Upper lobe of right lung (tissue), 1 donor: ENCODE measurements at regions not wholly inside any gene's neighbourhood (a gene's known extent, or its start where the extent isn't known, plus 50 kb on each side); places are given as distances from the start of the nearest gene placed in this dataset.
"Not testable (repeated sequence)": the region's sequence is repeated elsewhere in the genome, so short reads cannot be mapped to it uniquely, and the experiment has no call there.

Experiments used
- ATAC-seq: fragments of 200-7000 bp; cut with Tn5 transposase; one replicate; pipeline ENCODE4 v1.9.1; 2020; ENCODE audit warnings: mild to moderate bottlenecking, moderate library complexity
- DNase-seq: peaks from one replicate; pipeline ENCODE4 v3.0.0-alpha.2; 2020
- H3K27ac ChIP-seq: fragments of 200-600 bp; one replicate; pipeline ENCODE4 v1.8.0; 2022
- H3K27me3 ChIP-seq: fragments of 200-600 bp; one replicate; pipeline ENCODE4 v1.8.0; 2022; ENCODE audit warnings: mild to moderate bottlenecking
- H3K36me3 ChIP-seq: fragments of 200-600 bp; one replicate; pipeline ENCODE4 v1.8.0; 2022
- H3K4me1 ChIP-seq: fragments of 200-600 bp; one replicate; pipeline ENCODE4 v1.8.0; 2022
- H3K4me3 ChIP-seq: fragments of 200-600 bp; one replicate; pipeline ENCODE4 v1.8.0; 2022; ENCODE audit warnings: mild to moderate bottlenecking
- H3K9me3 ChIP-seq: fragments of 200-600 bp; one replicate; pipeline ENCODE4 v1.8.0; 2022
- CTCF ChIP-seq: fragments of 200-600 bp; IDR thresholded peaks from one replicate; pipeline ENCODE4 v1.8.0; 2022; ENCODE audit warnings: antibody characterized with exemption
- intact Hi-C: fragments of 100-400 bp; cut with DNase I; formaldehyde crosslinking; loops from one replicate; pipeline ENCODE4 v1.11.0; 2022
- donor health status: DM: no; HTN: yes; CAD: no; lungs with severe emphysema.

GRCh38 chr20:40630099-40630498, 58.9 kb downstream of the MAFB start:
- H3K4me3 ChIP-seq: no peak overlapping the region
- no peaks in the 10 kb centered on the region for H3K4me1 ChIP-seq
- no peaks in the 10 kb centered on the region for H3K9me3 ChIP-seq
- no peaks in the 10 kb centered on the region for H3K36me3 ChIP-seq
- intact Hi-C loops: no loop called here
- H3K27ac ChIP-seq: no peak overlapping the region
- DNase-seq (no peak), ATAC-seq (no peak)
- no peaks in the 10 kb centered on the region for H3K27me3 ChIP-seq
- no peak for TF ChIP-seq CTCF

- H3K4me1 ChIP-seq: no peaks in the 10 kb centered on the region
- ATAC-seq (no peak), DNase-seq (no peak)
- no peaks in the 10 kb centered on the region for H3K36me3 ChIP-seq
- no peak overlapping the region for H3K4me3 ChIP-seq
- no peaks in the 10 kb centered on the region for H3K27me3 ChIP-seq
- H3K9me3 ChIP-seq: no peaks in the 10 kb centered on the region
- no peak for TF ChIP-seq CTCF
- H3K27ac ChIP-seq: no peak overlapping the region
- intact Hi-C loops: no loop called here
Measured at GRCh38 chr20:40628877-40629276, 60.2 kb downstream of the MAFB start.

- H3K27ac ChIP-seq, H3K27me3 ChIP-seq, H3K4me3 ChIP-seq, H3K36me3 ChIP-seq, H3K9me3 ChIP-seq, intact Hi-C loops, ATAC-seq, DNase-seq, H3K4me1 ChIP-seq: not testable (repeated sequence)
Measured at GRCh38 chr20:40619053-40619452, 70.0 kb downstream of the MAFB start.

- Histone ChIP-seq H3K4me1 (no peaks in the 10 kb centered on the region), H3K27ac (no peak overlapping the region), H3K4me3 (no peak overlapping the region), H3K27me3 (no peaks in the 10 kb centered on the region), H3K36me3 (no peaks in the 10 kb centered on the region), H3K9me3 (no peaks in the 10 kb centered on the region)
- no peak for TF ChIP-seq CTCF
- intact Hi-C loops: no loop called here
- DNase-seq: no peak
- no peak for ATAC-seq
Measured at GRCh38 chr20:40617594-40617993, 71.4 kb downstream of the MAFB start.

GRCh38 chr20:40612837-40613236, 76.2 kb downstream of the MAFB start:
- ATAC-seq: no peak

GRCh38 chr20:40612247-40612646, 76.8 kb downstream of the MAFB start:
- Histone ChIP-seq H3K4me1 (no peaks in the 10 kb centered on the region), H3K4me3 (no peak overlapping the region), H3K27me3 (no peaks in the 10 kb centered on the region), H3K36me3 (no peaks in the 10 kb centered on the region), H3K9me3 (no peaks in the 10 kb centered on the region), H3K27ac (no peak overlapping the region)
- no peak for TF ChIP-seq CTCF
- DNase-seq (no peak), ATAC-seq (no peak)
- intact Hi-C loops: no loop called here

More at GRCh38 chr20:40612837-40613236, 76.2 kb downstream of the MAFB start:
- H3K4me1 ChIP-seq: no peaks in the 10 kb centered on the region
- no peak for DNase-seq
- no peak overlapping the region for H3K4me3 ChIP-seq
- no peak overlapping the region for H3K27ac ChIP-seq
- H3K27me3 ChIP-seq: no peaks in the 10 kb centered on the region
- no peak for TF ChIP-seq CTCF
- intact Hi-C loops: no loop called here
- no peaks in the 10 kb centered on the region for H3K9me3 ChIP-seq
- H3K36me3 ChIP-seq: no peaks in the 10 kb centered on the region
